CD1c-positive myeloid dendritic cell (primary cell): ENCODE measurements at regions not wholly inside any gene's neighbourhood (a gene's known extent, or its start where the extent isn't known, plus 50 kb on each side); places are given as distances from the start of the nearest gene placed in this dataset.
"Not testable (repeated sequence)": the region's sequence is repeated elsewhere in the genome, so short reads cannot be mapped to it uniquely, and the experiment has no call there.

Experiments
- DNase-seq: peaks from one replicate; pipeline ENCODE4 v3.0.0-alpha.2; 2016; ENCODE audit errors: extremely low spot score

DNA sequence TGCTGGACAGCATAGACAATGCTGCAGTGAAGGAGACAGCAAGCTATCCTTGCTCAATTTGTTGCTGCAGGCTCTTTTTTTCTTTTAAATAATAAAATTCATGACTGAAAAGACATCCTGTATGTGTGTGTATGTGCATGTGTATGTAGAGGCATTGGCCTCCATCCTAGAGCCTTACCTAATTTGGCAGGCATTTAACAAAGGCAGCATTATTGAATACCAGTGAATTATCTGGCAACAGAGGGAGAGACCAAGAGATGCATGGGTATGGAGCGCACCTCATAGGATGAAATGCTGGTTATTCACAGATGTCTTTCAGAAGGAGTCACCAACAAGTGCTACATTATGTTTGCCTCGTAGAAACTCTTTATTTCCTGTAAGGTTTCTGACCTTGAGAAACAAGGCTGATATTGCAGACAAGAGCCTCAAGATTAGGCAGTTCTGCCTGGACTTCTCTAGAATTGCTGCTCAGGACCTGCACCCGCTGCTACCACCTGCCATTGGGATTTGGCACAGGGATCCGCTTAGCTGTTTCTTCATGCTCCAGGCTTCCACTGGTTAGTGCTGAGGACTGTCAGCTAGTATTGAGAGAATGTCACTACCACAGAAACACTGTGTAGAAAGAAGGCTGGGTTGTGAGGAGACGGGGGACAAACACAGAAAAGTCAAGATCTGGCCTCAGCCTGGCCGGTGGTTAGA lies 247.7 kb upstream of the RFX3 start:
- no peak for DNase-seq

DNA sequence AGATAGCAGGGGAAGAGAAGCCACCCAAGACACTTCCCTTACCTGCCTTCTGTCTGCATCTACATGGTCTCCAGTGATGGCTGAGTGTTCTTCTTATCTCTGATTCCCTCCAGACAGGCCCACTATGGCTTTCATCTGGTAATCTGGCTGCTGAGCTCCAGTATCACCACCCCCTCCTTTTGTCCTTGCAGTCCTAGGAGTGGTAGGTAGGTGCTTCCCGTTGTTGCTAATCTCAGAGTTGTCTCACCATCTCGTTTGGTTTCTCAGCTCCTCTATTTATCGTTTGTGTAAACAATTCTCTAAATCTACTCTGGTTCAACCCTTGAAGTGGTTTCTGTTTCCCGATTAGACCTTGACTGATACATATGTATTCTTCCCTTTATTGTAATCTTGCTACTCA lies 243.8 kb upstream of the RFX3 start:
- DNase-seq = no peak

DNA sequence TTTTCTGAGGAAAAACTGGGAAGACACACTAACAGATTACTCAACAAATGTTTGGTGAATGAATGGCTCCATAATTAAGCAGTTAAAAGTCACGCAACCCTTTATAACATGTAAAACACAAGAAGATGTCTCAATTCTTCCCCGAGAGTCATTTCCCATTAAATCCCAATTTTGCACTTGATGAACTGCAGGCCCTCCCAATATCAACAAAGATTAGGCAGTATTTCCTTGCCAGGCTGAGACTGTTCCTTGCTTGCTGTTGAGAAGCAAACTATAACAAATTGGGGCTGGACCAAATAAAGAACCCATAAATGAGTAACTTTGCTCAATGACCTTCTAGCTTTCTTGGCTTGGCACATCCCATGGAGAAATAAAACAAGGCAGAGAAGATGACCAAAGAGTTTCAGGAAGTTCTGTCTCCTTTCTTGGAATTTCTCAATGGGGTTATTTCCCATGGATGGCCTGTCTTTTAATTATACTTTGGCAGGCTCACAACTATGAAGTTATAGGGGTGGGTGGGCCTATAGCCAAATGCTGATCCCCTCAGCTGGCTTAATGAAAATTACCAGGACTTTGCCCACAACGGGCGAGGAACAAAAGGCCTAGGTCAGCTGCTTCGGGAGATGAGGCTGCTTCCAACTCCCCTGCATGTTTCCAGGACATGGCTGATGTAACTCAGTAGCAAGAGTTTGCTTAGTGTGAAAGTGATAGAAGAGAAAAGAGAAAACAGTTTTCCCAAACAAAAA lies 243.1 kb upstream of the RFX3 start:
- no peak for DNase-seq

DNA sequence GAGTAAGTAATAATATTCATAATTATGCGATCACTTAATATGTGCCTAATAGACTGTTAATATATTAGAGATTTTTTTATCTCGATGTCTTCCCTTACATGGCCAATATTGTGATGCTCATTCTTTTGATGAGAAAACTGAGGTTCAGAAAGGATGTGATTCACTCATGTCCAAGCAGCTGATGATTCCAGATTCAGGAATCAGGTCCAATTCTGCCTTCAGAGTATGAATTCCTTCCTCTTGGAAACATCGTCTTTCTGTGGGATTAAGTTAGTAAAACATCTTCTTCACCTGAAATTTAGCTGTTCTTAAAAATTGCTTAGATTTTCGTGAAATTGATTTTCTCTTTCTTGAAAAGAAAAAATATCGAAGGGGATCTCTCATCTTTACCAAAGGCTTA lies 242.5 kb upstream of the RFX3 start:
- DNase-seq = no peak

DNA sequence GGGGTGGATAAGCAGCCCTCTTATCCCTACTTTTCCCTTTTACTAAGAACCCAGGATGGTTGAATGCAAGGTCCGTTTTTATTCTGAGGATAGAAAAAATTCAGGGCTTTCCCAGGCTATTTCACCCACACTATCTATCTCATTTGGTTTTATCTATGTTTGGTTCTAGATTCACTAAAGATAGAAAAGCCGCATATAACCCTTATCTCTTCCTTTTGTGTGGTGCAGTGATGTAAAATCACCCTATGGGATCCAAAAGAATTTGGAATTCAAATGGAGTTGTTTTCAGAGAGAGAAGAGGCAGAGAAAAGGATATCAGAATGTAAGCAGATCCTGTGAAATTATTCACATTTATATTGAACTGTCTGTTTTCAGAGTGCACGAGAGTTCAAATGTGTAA lies 236.3 kb upstream of the RFX3 start:
- no peak for DNase-seq

DNA sequence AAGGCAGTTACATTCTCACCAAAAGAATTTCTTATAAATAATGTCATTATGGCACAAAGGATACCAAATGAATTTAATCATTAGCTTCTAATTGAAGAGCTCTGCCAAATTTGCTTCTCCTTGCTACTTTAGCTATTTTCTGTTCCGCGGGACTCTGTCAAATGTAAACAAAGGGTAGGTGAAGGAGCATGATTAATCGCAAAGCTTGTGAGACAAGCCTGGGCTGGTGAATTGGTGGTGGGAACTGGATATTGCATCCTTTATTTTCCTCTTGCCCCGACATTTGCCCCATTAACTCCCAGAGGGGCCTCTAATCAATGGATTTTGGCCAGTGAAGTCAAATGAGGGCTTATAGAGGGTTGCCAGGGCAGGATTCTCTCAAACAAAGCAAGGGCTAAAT lies 234.2 kb upstream of the RFX3 start:
- DNase-seq = no peak

DNA sequence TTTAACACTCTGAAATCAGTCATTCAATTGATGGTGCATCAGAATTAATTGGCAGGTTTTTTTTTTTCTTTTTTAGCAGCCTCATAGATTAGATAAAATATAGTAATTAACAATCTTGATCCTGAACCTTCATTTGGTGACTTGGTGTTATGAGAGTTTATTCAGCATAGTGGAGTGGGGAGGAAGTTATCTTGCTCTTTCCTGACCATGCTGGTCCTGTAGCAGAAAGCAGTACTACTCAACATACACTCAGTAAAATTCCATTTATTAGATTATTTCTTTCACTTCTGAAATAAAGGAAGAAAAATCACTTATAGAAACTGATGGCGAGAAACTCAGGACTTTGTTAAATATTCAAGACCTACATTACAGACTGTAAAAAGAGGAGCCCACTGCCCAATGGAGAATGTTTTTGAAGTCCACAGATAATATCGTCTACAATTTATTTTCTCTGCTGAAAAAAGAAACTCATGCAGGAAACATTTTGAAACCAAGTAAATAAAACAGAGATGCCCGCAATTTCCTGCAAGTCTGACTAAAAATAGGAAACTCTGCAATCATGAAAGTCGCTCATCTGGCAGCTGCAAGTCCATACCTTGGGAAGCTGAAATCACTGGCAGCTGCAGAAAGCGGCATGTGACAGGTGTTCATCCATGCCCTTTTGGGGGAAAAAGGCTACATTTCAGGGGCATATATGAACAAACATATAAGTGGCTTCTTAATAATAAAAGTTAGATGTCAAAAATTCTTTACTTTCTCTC lies 233.2 kb upstream of the RFX3 start:
- no peak for DNase-seq

DNA sequence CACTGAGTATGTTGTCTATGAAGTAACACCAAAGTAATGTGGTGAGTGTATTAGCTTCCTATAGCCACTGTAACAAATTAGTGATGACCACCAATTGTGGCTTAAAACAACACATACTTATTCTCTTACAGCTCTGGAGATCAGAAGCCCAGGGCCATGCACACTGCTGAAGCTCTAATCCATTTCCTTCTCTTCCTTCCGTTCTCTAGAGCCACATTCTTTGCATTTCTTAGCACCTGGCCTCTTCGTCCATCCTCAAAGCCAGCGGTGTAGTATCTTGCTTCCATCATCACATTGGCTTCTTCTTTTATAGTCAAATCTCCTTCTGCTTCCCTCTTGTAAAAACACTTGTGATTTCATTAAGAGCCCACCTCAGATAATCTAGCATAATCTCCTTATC lies 230.3 kb upstream of the RFX3 start:
- no peak for DNase-seq

DNA sequence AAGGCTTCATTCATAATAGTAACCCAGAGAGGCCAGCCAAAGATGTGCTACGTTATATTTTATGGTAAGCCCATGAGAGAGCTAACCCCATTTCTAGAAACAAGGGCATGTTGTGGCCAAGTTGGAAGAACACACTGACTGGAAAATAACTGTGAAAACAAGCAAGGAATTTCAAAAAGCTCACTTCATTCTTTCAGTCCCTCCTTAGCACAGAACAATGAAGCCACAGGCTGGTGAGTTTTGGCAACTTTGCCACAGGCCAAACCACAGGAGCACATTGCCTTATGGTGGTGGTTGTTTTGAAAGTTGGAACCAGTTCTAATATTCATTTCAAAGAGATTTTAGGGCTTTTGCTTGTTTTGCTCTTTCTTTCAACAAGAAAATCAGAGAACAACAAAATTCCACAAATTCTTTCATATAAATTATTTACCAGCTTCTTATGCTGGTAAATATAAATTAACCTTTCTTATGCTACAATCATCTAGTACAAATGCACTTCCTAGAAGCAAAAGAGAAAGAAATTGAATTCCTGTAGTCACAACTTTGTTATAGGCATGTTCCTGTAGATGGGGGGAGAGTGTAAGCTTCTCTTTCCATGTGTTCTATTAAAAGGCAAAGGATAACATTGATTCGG lies 225.4 kb upstream of the RFX3 start:
- no peak for DNase-seq

DNA sequence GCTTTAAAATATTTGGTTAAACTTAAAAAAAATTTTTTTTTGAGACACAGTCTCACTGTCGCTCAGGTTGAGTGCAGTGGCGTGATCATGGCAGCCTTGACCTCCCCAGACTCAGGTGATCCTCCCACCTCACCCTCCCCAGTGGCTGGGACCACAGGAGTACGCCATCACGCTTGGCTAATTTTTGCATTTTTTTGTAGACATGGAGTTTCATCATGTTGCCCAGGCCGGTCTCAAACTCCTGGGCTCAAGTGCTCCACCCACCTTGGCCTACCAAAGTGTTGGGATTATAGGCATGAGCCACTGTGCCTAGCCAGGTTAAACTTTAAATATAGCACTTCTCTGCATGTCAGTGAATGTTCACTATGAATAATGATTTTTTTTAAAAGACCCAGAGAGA lies 224.5 kb upstream of the RFX3 start:
- DNase-seq = no peak

DNA sequence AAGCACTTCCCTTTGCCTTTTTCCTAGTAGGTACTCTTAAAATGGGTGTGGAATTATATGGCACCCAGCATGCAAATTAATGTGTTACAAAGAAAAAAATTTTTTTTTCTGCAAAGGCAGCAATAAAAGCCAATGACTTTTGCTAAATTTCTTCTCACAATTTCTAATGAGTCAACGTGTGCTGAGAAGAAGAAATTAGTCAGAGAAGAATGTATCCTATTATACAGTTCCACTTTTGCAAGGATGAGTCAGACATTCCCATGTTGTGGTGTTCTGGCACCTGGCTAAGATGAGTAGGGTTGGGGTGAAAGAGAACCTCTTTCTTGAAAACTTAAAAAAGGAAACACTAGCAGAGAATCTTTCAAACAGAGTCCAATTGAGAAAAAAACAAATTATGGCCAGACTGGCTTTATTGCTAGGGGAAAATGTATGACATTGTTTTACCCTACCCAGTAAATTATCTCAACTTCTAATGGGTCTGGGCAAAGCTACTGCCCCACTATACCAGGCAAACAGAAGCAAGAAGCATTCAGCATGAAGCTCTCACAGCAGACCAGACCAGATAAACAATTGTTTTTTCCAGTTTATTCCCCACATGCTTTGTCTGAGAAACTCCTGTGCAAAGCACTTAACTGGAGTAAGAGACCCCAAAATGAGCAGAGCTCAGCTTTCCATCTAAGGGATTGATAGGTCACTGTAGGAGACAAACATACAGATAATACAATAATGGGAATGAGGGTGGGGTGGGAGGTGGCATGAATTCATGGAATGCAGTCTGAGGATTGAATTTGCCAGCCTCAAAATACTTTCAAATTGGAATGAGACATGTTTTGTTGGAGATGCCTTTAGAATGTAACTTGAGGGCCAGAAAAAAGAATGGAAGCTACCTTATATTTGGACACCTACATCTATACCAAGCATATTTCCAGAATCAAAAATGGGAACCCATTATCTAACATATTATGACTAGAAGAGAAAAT lies 220.8 kb upstream of the RFX3 start:
- DNase-seq = no peak

DNA sequence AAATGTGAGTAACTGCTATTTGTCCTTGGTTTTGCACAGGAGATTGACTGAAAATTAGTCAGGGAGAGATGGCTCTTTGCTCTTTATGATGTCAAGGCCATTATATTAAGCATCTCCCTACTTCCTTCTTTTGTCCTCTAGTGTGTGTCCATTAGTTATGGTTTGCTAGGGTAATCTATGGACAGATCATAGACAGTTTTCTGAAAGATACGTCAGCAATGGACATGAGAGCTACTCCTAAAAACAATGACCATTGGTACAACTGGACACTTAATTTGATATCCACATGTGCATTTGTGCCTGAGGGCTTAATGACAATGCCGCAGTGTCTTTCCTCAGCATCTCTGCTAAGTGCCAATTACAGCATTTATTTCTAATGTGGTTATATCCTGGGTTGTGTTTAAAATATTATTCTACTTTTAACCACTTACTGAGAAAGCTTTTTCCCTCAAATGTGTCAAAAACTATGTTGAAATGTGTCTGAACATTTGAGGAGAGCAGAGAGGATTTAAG lies 218.2 kb upstream of the RFX3 start:
- no peak for DNase-seq

DNA sequence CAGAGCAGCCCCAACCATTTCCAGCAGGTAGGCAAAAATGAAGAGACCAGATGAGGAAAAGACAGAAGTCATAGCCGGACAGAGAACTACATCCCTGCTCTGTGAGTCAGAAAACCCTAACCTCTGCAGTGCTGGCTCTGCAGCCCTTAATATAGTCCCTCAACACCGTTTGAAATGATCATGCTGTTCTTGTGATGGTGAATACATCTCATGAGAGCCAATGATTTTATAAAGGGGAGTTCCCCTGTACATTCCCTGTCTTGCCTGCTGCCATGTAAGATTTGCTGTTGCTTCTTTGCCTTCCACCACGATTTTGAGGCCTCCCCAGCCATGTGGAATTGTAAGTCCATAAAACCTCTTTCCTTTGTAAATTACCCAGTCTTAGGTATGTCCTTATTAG lies 216.8 kb upstream of the RFX3 start:
- no peak for DNase-seq

DNA sequence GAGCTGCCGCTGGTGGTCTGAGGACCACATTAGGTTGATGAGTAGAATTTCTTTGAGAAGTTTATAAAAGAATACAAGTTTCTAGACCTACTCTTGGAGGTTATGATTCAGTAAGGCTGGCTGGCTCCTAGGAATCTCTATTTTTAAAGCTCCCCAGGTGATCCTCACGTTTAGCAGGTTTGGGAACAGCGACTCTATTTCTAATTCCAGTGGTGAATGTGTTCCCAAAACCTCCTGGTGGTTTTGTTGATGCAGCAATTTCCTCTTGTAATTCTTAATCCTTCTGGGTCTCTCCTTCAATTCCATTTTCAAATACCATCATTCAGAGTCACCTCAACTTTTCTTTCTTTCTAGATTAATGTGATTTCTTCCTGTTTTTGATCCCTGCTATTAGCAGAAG lies 215.9 kb upstream of the RFX3 start:
- DNase-seq = no peak

DNA sequence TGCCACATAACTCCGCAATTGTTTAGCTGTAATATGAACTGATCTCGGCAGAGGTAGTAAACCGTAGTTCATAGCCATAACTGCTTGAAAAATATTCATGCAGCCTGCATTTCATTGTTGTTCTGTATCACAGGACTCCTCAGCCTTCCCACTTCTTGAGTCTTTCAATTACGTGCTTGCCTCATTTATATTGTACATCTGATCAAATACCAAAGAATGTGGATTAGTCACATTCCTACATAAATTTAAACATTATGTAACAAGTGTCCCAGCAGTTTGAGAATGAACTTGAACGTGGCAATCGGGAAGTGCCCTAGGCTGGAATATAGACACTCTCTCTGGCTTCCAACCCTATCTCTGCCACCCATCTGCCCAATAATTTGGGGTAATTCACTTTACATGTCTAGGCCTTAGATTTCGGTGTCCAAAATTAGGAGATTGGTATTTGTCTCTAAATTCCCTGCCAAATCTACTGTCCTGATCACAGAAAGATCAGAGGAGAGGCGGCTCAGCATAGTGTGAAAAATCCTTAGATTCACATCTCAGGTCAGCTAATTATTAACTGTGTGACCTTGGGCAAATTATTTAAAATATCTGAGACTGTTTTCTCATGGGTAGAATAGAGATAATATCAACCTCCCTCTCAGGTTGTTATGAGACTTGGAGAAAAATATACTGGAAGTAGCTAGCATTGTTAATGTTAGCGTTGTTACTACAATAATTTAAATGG lies 215.1 kb upstream of the RFX3 start:
- DNase-seq = no peak

DNA sequence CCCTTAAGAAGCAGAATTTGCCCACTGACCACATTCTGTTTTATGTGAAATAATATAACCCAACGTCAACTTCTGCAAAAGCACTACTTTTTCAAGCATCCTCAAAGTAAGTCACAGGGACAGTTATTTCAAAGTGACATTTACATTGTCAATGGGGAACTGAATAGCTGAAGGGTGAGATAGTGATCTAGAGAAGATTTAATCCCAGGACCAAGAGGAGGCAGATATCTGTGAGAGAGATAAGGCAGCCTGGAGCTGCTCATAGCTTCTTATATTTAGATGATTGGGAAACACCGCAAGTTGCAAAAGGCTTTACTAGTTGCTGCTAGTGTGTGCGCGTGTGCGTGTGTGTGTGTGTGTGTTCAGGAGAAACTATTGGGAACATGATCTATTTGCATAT lies 210.4 kb upstream of the RFX3 start:
- peak; percentile 3 for DNase-seq

DNA sequence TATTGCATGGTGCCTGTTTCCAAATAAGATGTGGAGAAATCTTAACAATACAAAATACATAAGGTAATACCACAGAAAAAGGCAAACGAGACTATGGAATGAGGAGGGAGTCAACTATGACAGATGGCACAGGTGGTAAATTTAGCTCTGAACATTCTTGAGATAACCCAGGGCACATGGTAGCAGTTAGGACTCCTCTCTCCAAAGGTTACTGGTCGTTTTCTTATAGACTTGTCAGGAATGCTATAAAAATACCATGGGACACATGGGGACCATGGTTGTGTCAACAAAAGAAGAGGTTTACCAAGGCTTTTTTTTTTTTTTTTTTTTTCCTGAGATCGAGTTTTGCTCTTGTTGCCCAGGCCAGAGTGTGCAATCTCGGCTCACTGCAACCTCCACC lies 209.4 kb upstream of the RFX3 start:
- DNase-seq = no peak

DNA sequence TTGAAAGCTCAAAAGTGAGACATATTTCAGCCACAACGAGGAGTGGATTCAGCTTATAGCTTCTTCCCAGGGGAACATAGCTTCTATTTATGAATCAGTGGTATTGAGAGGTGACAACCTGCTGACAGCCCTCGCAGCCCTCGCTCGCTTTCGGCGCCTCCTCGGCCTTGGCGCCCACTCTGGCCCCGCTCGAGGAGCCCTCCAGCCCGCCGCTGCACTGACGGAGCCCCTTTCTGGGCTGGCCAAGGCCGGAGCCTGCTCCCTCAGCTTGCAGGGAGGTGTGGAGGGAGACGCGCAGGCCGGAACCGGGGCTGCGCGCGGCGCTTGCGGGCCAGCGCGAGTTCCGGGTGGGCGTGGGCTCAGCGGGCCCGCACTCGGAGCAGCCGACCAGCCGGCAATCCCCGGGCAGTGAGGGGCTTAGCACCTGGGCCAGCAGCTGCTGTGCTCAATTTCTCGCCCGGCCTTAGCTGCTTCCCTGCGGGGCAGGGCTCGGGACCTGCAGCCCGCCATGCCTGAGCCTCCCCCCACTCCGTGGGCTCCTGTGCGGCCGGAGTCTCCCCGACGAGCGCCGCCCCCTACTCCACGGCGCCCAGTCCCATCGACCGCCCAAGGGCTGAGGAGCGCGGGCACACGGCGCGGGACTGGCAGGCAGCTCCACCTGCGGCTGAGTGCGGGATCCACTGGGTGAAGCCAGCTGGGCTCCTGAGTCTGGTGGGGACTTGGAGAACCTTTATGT lies 207.9 kb upstream of the RFX3 start:
- DNase-seq = not testable (repeated sequence)

DNA sequence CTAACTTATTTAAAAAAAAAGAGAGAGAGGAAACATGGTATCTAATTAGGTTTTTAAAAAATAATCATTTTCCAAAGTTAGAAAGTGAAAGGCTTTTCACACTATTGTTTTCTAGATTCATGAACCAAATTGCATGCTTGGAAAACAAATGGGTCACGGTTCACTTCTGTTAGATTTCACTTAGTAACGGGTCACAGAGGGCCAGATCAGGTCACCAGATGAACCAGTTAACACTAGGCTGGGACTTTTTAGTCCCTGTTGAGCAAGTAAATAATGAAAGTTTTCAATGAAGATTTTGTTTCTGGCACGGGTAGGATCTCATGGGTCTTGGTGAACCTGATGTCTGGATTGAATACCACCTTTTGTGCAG lies 207.2 kb upstream of the RFX3 start:
- no peak for DNase-seq
